ENCODE measurements at regions not wholly inside any gene's neighbourhood (a gene's known extent, or its start where the extent isn't known, plus 50 kb on each side); places are given as distances from the start of the nearest gene placed in this dataset.

DNA sequence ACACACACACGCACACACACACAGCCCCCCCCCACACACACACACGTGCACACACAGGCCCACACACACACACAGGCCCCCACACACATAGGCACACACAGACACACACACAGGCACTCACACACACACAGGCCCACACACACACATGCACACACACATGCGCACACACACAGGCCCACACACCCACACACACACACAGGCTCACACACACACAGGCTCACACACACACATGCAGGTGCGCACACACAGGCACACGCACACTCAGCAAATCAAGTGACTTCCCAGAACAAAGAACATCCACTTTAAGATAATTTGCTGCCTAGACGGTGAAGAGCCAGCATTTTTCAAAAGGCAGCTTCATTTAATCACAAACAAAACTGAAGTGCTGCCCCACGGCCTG, 78.5 kb upstream of the FBRSL1 start:
- TF ChIP-seq POLR2AphosphoS5 (IDR thresholded peaks at IDR 0.05), result no peak
- no peak for TF ChIP-seq POLR2A (IDR thresholded peaks at IDR 0.05)
- TF ChIP-seq, protein P1, sequence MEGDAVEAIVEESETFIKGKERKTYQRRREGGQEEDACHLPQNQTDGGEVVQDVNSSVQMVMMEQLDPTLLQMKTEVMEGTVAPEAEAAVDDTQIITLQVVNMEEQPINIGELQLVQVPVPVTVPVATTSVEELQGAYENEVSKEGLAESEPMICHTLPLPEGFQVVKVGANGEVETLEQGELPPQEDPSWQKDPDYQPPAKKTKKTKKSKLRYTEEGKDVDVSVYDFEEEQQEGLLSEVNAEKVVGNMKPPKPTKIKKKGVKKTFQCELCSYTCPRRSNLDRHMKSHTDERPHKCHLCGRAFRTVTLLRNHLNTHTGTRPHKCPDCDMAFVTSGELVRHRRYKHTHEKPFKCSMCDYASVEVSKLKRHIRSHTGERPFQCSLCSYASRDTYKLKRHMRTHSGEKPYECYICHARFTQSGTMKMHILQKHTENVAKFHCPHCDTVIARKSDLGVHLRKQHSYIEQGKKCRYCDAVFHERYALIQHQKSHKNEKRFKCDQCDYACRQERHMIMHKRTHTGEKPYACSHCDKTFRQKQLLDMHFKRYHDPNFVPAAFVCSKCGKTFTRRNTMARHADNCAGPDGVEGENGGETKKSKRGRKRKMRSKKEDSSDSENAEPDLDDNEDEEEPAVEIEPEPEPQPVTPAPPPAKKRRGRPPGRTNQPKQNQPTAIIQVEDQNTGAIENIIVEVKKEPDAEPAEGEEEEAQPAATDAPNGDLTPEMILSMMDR (IDR thresholded peaks at IDR 0.05), result no peak
